Glutamatergic neuron (in vitro differentiated cells): ENCODE measurements at regions not wholly inside any gene's neighbourhood (a gene's known extent, or its start where the extent isn't known, plus 50 kb on each side); places are given as distances from the start of the nearest gene placed in this dataset.
"Not testable (repeated sequence)": the region's sequence is repeated elsewhere in the genome, so short reads cannot be mapped to it uniquely, and the experiment has no call there.

Experiments used
- DNase-seq: peaks from one replicate; pipeline ENCODE4 v3.0.0; 2022
- H3K27ac Mint-ChIP-seq: one replicate; pipeline ENCODE4 v1.8.0; 2020; ENCODE audit warnings: mild to moderate bottlenecking, mixed read lengths, inconsistent platforms; ENCODE audit not compliant: unreplicated experiment
- H3K27me3 Mint-ChIP-seq: one replicate; pipeline ENCODE4 v1.8.0; 2020; ENCODE audit warnings: mild to moderate bottlenecking, moderate library complexity, mixed read lengths, inconsistent platforms; ENCODE audit not compliant: unreplicated experiment
- H3K36me3 Mint-ChIP-seq: one replicate; pipeline ENCODE4 v1.8.0; 2020; ENCODE audit warnings: mild to moderate bottlenecking, mixed read lengths, inconsistent platforms; ENCODE audit not compliant: unreplicated experiment
- H3K4me1 Mint-ChIP-seq: one replicate; pipeline ENCODE4 v1.8.0; 2020; ENCODE audit warnings: mild to moderate bottlenecking, low read depth, mixed read lengths, inconsistent platforms; ENCODE audit not compliant: unreplicated experiment
- H3K4me3 Mint-ChIP-seq: one replicate; pipeline ENCODE4 v1.8.0; 2020; ENCODE audit warnings: mild to moderate bottlenecking, mixed read lengths, inconsistent platforms; ENCODE audit not compliant: unreplicated experiment
- H3K9me3 Mint-ChIP-seq: one replicate; pipeline ENCODE4 v1.8.0; 2020; ENCODE audit warnings: mild to moderate bottlenecking, moderate library complexity, mixed read lengths, inconsistent platforms; ENCODE audit not compliant: unreplicated experiment
- TF ChIP-seq, protein P1 (sequence below): fragments of 200-600 bp; sonication (generic); IDR thresholded peaks from one replicate; pipeline ENCODE4 v1.5.0; 2021; ENCODE audit not compliant: partially characterized antibody, unreplicated experiment

GRCh38 chr10:55168343-55168742 lies 367.3 kb upstream of the PCDH15 start:
- DNase-seq: no peak
- no peak overlapping the region for H3K4me3 Mint-ChIP-seq
- H3K9me3 Mint-ChIP-seq: no peaks in the 10 kb centered on the region
- no peaks in the 10 kb centered on the region for H3K36me3 Mint-ChIP-seq
- TF ChIP-seq, protein P1, sequence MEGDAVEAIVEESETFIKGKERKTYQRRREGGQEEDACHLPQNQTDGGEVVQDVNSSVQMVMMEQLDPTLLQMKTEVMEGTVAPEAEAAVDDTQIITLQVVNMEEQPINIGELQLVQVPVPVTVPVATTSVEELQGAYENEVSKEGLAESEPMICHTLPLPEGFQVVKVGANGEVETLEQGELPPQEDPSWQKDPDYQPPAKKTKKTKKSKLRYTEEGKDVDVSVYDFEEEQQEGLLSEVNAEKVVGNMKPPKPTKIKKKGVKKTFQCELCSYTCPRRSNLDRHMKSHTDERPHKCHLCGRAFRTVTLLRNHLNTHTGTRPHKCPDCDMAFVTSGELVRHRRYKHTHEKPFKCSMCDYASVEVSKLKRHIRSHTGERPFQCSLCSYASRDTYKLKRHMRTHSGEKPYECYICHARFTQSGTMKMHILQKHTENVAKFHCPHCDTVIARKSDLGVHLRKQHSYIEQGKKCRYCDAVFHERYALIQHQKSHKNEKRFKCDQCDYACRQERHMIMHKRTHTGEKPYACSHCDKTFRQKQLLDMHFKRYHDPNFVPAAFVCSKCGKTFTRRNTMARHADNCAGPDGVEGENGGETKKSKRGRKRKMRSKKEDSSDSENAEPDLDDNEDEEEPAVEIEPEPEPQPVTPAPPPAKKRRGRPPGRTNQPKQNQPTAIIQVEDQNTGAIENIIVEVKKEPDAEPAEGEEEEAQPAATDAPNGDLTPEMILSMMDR: no peak
- H3K27ac Mint-ChIP-seq: no peak overlapping the region
- no peaks in the 10 kb centered on the region for H3K27me3 Mint-ChIP-seq
- H3K4me1 Mint-ChIP-seq: no peaks in the 10 kb centered on the region

- no peaks in the 10 kb centered on the region for H3K36me3 Mint-ChIP-seq
- peaks cover 6% of the 10 kb centered on the region for H3K4me1 Mint-ChIP-seq
- TF ChIP-seq, protein P1: no peak
- no peak overlapping the region for H3K4me3 Mint-ChIP-seq
- no peaks in the 10 kb centered on the region for H3K9me3 Mint-ChIP-seq
- DNase-seq: no peak
- H3K27me3 Mint-ChIP-seq: no peaks in the 10 kb centered on the region
- H3K27ac Mint-ChIP-seq: no peak overlapping the region
These were observed 362.5 kb upstream of the PCDH15 start for GRCh38 chr10:55163388-55163979.

DNA sequence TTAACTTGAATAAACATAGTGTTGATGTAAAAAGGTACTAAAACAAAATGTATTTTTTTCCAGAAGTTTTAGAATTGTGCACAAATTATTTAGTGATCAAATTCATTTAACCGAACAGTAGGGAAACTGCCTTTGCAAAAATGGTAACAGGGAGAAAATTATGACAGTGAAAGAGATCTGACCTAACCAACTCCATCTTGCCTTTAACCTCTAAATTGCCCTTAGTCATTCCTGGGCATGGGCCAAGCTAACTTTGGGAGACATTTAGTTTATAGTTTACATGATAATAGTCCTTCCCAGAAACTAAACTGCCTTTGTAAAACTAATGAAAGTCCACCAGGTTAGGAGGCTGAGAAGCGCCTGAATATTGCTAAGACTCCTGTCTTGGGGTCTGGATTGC lies 361.3 kb upstream of the PCDH15 start:
- H3K36me3 Mint-ChIP-seq, H3K9me3 Mint-ChIP-seq, H3K27me3 Mint-ChIP-seq, H3K4me3 Mint-ChIP-seq, H3K27ac Mint-ChIP-seq, DNase-seq, H3K4me1 Mint-ChIP-seq: not testable (repeated sequence)

DNA sequence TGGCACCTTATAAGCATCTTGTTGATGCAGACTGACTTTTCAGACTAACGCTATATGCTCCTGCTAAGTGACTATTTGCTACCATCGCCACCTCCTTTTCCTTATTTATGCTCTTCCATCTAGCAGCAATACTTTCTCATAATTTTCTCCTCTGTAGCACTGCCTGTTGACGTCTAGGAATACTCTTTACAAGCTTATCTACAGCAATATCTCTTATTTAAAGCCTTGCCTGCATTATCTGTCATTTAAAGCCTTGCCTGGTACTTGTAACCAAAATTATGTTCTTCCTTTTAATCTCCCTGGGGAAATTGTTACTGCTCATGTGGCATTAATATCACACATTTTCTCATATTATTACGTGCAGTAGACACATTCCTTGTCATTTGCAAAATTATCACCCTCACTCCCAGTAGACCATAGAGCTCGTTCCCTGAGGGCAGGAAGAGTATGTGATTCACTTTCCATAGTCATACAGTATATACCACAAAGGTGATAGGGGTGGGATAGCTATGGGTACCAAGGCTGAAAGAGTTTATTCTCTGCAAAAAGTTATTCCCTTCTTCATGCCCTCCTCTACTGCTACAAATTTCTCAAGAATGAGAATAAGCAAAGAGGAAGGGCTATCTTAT lies 359.7 kb upstream of the PCDH15 start:
- no peak overlapping the region for H3K27ac Mint-ChIP-seq
- TF ChIP-seq, protein P1: no peak
- H3K9me3 Mint-ChIP-seq: no peaks in the 10 kb centered on the region
- H3K27me3 Mint-ChIP-seq: no peaks in the 10 kb centered on the region
- no peak overlapping the region for H3K4me3 Mint-ChIP-seq
- no peak for DNase-seq
- H3K4me1 Mint-ChIP-seq: peaks cover 8% of the 10 kb centered on the region
- no peaks in the 10 kb centered on the region for H3K36me3 Mint-ChIP-seq

DNA sequence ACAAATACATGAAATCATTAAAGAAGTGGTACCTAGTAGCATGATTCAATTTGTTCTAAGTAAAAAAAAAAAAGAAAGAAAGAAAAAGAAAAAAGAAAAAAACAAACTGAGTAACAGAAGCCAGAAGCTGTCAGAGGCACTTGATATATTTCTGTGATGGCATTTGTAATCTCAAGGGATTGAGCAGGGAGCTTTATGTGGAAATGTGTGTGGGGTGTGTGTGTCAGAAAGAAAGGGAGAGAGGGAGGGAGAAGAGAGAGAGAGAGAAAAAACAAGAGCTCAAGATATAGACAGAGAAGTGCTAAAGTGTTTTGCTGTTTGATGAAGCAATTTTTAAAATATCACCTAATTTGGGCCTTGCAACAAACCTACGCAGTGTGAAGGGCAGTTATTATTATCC lies 357.6 kb upstream of the PCDH15 start:
- DNase-seq: no peak
- TF ChIP-seq, protein P1: no peak
- Mint-ChIP-seq H3K27ac (no peak overlapping the region), H3K9me3 (no peaks in the 10 kb centered on the region), H3K36me3 (no peaks in the 10 kb centered on the region), H3K4me1 (peaks cover 8% of the 10 kb centered on the region), H3K27me3 (no peaks in the 10 kb centered on the region), H3K4me3 (no peak overlapping the region)
